Trophoblast cell (in vitro differentiated cells and primary cell): ENCODE measurements at regions not wholly inside any gene's neighbourhood (a gene's known extent, or its start where the extent isn't known, plus 50 kb on each side); places are given as distances from the start of the nearest gene placed in this dataset.

Source experiments
- DNase-seq, 2 donors: peaks; one replicate each; pipeline ENCODE4 v3.0.0-alpha.2; 2016
- H2AFZ ChIP-seq: 2 replicates; pipeline ENCODE4 v1.6.1; 2013; ENCODE audit warnings: low read length, moderate library complexity, mild to moderate bottlenecking; ENCODE audit not compliant: insufficient read depth, poor library complexity
- H2AK5ac ChIP-seq: 2 replicates; pipeline ENCODE4 v1.6.1; 2013; ENCODE audit warnings: mild to moderate bottlenecking, low read length
- H2BK120ac ChIP-seq: 2 replicates; pipeline ENCODE4 v1.6.1; 2013; ENCODE audit warnings: low read length, mild to moderate bottlenecking, moderate library complexity; ENCODE audit not compliant: insufficient read depth, poor library complexity
- H2BK12ac ChIP-seq: 2 replicates; pipeline ENCODE4 v1.6.1; 2013; ENCODE audit warnings: mild to moderate bottlenecking, low read length, moderate library complexity
- H2BK5ac ChIP-seq: 2 replicates; pipeline ENCODE4 v1.6.1; 2013; ENCODE audit warnings: low read length, low read depth, moderate library complexity, mild to moderate bottlenecking; ENCODE audit not compliant: poor library complexity
- H3K14ac ChIP-seq: 2 replicates; pipeline ENCODE4 v1.6.1; 2013; ENCODE audit warnings: mild to moderate bottlenecking, low read length
- H3K18ac ChIP-seq: 2 replicates; pipeline ENCODE4 v1.6.1; 2013; ENCODE audit warnings: mild to moderate bottlenecking, low read length
- H3K23ac ChIP-seq: 2 replicates; pipeline ENCODE4 v1.6.1; 2013; ENCODE audit warnings: low read length
- H3K27ac ChIP-seq: 2 replicates; pipeline ENCODE4 v1.5.1; 2013; ENCODE audit warnings: low read depth, mild to moderate bottlenecking, inconsistent platforms, low read length, moderate library complexity
- H3K27me3 ChIP-seq: 2 replicates; pipeline ENCODE4 v1.6.1; 2013; ENCODE audit warnings: inconsistent platforms, mild to moderate bottlenecking, low read length, moderate library complexity; ENCODE audit not compliant: insufficient read depth
- H3K36me3 ChIP-seq, 2 experiments: 1 replicate in 1 of 2; 2 replicates in 1 of 2; pipeline ENCODE4 v1.6.1; 2013; ENCODE audit warnings: low read length in 2 of 2, mild to moderate bottlenecking in 2 of 2, moderate library complexity in 1 of 2; ENCODE audit not compliant: insufficient read depth in 2 of 2, control insufficient read depth in 1 of 2
- H3K4ac ChIP-seq: 2 replicates; pipeline ENCODE4 v1.6.1; 2013; ENCODE audit warnings: low read depth, mild to moderate bottlenecking, low read length, moderate library complexity
- H3K4me1 ChIP-seq, 2 experiments: 1 replicate in 1 of 2; 2 replicates in 1 of 2; pipeline ENCODE4 v1.6.1; 2013; ENCODE audit warnings: low read length in 2 of 2, mild to moderate bottlenecking in 2 of 2, moderate library complexity in 1 of 2; ENCODE audit not compliant: insufficient read depth in 2 of 2, control insufficient read depth in 1 of 2
- H3K4me2 ChIP-seq: 2 replicates; pipeline ENCODE4 v1.6.1; 2013; ENCODE audit warnings: inconsistent platforms, mild to moderate bottlenecking, low read length, moderate library complexity
- H3K4me3 ChIP-seq: 2 replicates; pipeline ENCODE4 v1.5.1; 2013; ENCODE audit warnings: mild to moderate bottlenecking, low read depth, low read length, inconsistent platforms
- H3K79me1 ChIP-seq: one replicate; pipeline ENCODE4 v1.6.1; 2013; ENCODE audit warnings: low read length
- H3K79me2 ChIP-seq: 2 replicates; pipeline ENCODE4 v1.6.1; 2013; ENCODE audit warnings: low read length, mild to moderate bottlenecking; ENCODE audit not compliant: control insufficient read depth, insufficient read depth, poor library complexity
- H3K9ac ChIP-seq: 2 replicates; pipeline ENCODE4 v1.6.1; 2013; ENCODE audit warnings: mild to moderate bottlenecking, low read length
- H3K9me3 ChIP-seq: 2 replicates; pipeline ENCODE4 v1.6.1; 2013; ENCODE audit warnings: low read depth, mild to moderate bottlenecking, control low read depth, inconsistent platforms, low read length; ENCODE audit not compliant: insufficient read depth
- H4K12ac ChIP-seq: 2 replicates; pipeline ENCODE4 v1.6.1; 2013; ENCODE audit warnings: low read depth, mild to moderate bottlenecking, low read length, moderate library complexity
- H4K8ac ChIP-seq: 2 replicates; pipeline ENCODE4 v1.6.1; 2013; ENCODE audit warnings: low read depth, mild to moderate bottlenecking, low read length, moderate library complexity
- H4K91ac ChIP-seq: one replicate; pipeline ENCODE4 v1.6.1; 2013; ENCODE audit warnings: low read depth, mild to moderate bottlenecking, low read length, moderate library complexity
- WGBS: extraction: QIAGEN DNeasy Blood & Tissue Kit; methylation state at CpG from one replicate; pipeline ENCODE4 v1.1.7; 2013; ENCODE audit warnings: missing lambda C conversion rate; ENCODE audit not compliant: insufficient read length, insufficient coverage; ENCODE audit errors: extremely low coverage; 5-methylcytosine and 5-hydroxymethylcytosine counted together

- Histone ChIP-seq H2BK120ac (no peak overlapping the region), H3K18ac (no peak overlapping the region), H3K4me3 (no peak overlapping the region), H2AK5ac (no peak overlapping the region), H3K36me3 (no peaks in the 10 kb centered on the region), H4K91ac (no peak overlapping the region), H3K4me1 (no peaks in the 10 kb centered on the region), H3K9ac (no peak overlapping the region), H3K4ac (no peak overlapping the region), H3K4me2 (no peak overlapping the region), H2AFZ (no peak overlapping the region), H2BK5ac (no peak overlapping the region), H3K9me3 (no peaks in the 10 kb centered on the region), H3K14ac (no peak overlapping the region), H2BK12ac (no peak overlapping the region), H3K79me2 (no peaks in the 10 kb centered on the region), H4K8ac (no peak overlapping the region), H3K23ac (no peak overlapping the region), H3K79me1 (no peaks in the 10 kb centered on the region), H3K27ac (no peak overlapping the region), H4K12ac (no peak overlapping the region), H3K27me3 (no peaks in the 10 kb centered on the region)
- no CpG with 5 or more reads among the region's 2 CpGs for WGBS
- no peak for DNase-seq
Observed at GRCh38 chr10:6912929-6913328, 332.9 kb upstream of the PRKCQ start.

- no peaks in the 10 kb centered on the region for H3K36me3 ChIP-seq
- H3K79me2 ChIP-seq = no peaks in the 10 kb centered on the region
- H3K9ac ChIP-seq = no peak overlapping the region
- WGBS = no CpG with 5 or more reads among the region's 5 CpGs
- no peak overlapping the region for H4K91ac ChIP-seq
- no peak overlapping the region for H2AK5ac ChIP-seq
- H3K18ac ChIP-seq = no peak overlapping the region
- no peak overlapping the region for H3K23ac ChIP-seq
- H4K8ac ChIP-seq = no peak overlapping the region
- H3K4me3 ChIP-seq = no peak overlapping the region
- no peak overlapping the region for H3K4ac ChIP-seq
- no peaks in the 10 kb centered on the region for H3K4me1 ChIP-seq
- no peak overlapping the region for H2BK12ac ChIP-seq
- no peak overlapping the region for H3K27ac ChIP-seq
- no peaks in the 10 kb centered on the region for H3K9me3 ChIP-seq
- no peak overlapping the region for H2BK120ac ChIP-seq
- no peaks in the 10 kb centered on the region for H3K27me3 ChIP-seq
- H4K12ac ChIP-seq = no peak overlapping the region
- no peak overlapping the region for H3K4me2 ChIP-seq
- no peak overlapping the region for H2AFZ ChIP-seq
- no peak for DNase-seq
- no peak overlapping the region for H2BK5ac ChIP-seq
- H3K14ac ChIP-seq = no peak overlapping the region
- no peaks in the 10 kb centered on the region for H3K79me1 ChIP-seq
Observed at GRCh38 chr10:6912424-6912823, 332.3 kb upstream of the PRKCQ start.

GRCh38 chr10:6912021-6912420 is 331.9 kb upstream of the PRKCQ start:
- Histone ChIP-seq H3K14ac (no peak overlapping the region), H4K8ac (no peak overlapping the region), H3K4me3 (no peak overlapping the region), H3K23ac (no peak overlapping the region), H3K9me3 (no peaks in the 10 kb centered on the region), H4K91ac (no peak overlapping the region), H4K12ac (no peak overlapping the region), H3K27ac (no peak overlapping the region), H2BK120ac (no peak overlapping the region), H2BK5ac (no peak overlapping the region), H2AFZ (no peak overlapping the region), H3K36me3 (no peaks in the 10 kb centered on the region), H3K4me2 (no peak overlapping the region), H3K79me2 (no peaks in the 10 kb centered on the region), H3K79me1 (no peaks in the 10 kb centered on the region), H3K9ac (no peak overlapping the region), H3K4ac (no peak overlapping the region), H2AK5ac (no peak overlapping the region), H2BK12ac (no peak overlapping the region), H3K4me1 (no peaks in the 10 kb centered on the region), H3K27me3 (no peaks in the 10 kb centered on the region), H3K18ac (no peak overlapping the region)
- DNase-seq = no peak
- no CpG with 5 or more reads among the region's 2 CpGs for WGBS

GRCh38 chr10:6909905-6910560 is 330.0 kb upstream of the PRKCQ start:
- Histone ChIP-seq H2AK5ac (no peak overlapping the region), H3K14ac (no peak overlapping the region), H2BK12ac (no peak overlapping the region), H3K23ac (no peak overlapping the region), H2AFZ (no peak overlapping the region), H4K12ac (no peak overlapping the region), H3K9ac (no peak overlapping the region), H4K91ac (no peak overlapping the region), H3K4me3 (no peak overlapping the region), H3K79me2 (no peaks in the 10 kb centered on the region), H2BK5ac (no peak overlapping the region), H3K79me1 (no peaks in the 10 kb centered on the region), H3K27me3 (no peaks in the 10 kb centered on the region), H3K9me3 (no peaks in the 10 kb centered on the region), H3K4me2 (no peak overlapping the region), H3K18ac (no peak overlapping the region), H4K8ac (no peak overlapping the region), H3K4ac (no peak overlapping the region), H3K4me1 (no peaks in the 10 kb centered on the region), H3K27ac (no peak overlapping the region), H3K36me3 (no peaks in the 10 kb centered on the region), H2BK120ac (no peak overlapping the region)
- no CpG with 5 or more reads among the region's 6 CpGs for WGBS
- DNase-seq = no peak
